Upper lobe of left lung (tissue), 6 donors: ENCODE measurements at regions not wholly inside any gene's neighbourhood (a gene's known extent, or its start where the extent isn't known, plus 50 kb on each side); places are given as distances from the start of the nearest gene placed in this dataset.

ENCODE experiments used
- ATAC-seq, 2 donors: fragments of 200-7000 bp; cut with Tn5 transposase; one replicate each; pipeline ENCODE4 v1.9.1; 2022; ENCODE audit warnings: mild to moderate bottlenecking in 2 of 2, moderate library complexity in 2 of 2; ENCODE audit not compliant: low FRiP score in 2 of 2
- DNase-seq, 2 donors: peaks; one replicate each; pipeline ENCODE4 v3.0.0-alpha.2; 2019 to 2020
- H3K27ac ChIP-seq, 4 donors: fragments of 200-600 bp; sonication (generic); one replicate each; pipeline ENCODE4 v1.5.1; 2016 to 2019
- H3K27me3 ChIP-seq, 4 donors: fragments of 200-600 bp; sonication (generic); one replicate each; pipeline ENCODE4 v1.5.1; 2017 to 2019
- H3K36me3 ChIP-seq, 4 donors: fragments of 200-600 bp; sonication (generic); one replicate each; pipeline ENCODE4 v1.5.1; 2016 to 2019
- H3K4me1 ChIP-seq, 4 donors: fragments of 200-600 bp; sonication (generic); one replicate each; pipeline ENCODE4 v1.5.1; 2018 to 2019
- H3K4me3 ChIP-seq, 4 donors: fragments of 200-600 bp; sonication (generic); one replicate each; pipeline ENCODE4 v1.5.1; 2017 to 2019; ENCODE audit warnings: mild to moderate bottlenecking in 2 of 4, moderate library complexity in 1 of 4
- H3K9me3 ChIP-seq, 4 donors: fragments of 200-600 bp; sonication (generic); one replicate each; pipeline ENCODE4 v1.5.1; 2018 to 2019
- CTCF ChIP-seq, 6 experiments: fragments of 450-650 bp in 4 of 6; fragments of 200-600 bp in 2 of 6; sonication (generic) in 2 of 6; IDR thresholded peaks; one replicate each; pipeline ENCODE4 v1.5.1; 2016 to 2019; ENCODE audit warnings: antibody characterized with exemption in 6 of 6
- EP300 ChIP-seq, 4 donors: sonication (generic); formaldehyde crosslinking; IDR thresholded peaks; one replicate each; pipeline ENCODE4 v1.5.1; 2017; ENCODE audit warnings: antibody characterized with exemption in 4 of 4, control low read depth in 2 of 4
- POLR2A ChIP-seq, 4 donors: fragments of 450-650 bp; IDR thresholded peaks; one replicate each; pipeline ENCODE4 v1.5.1; 2016 to 2017; ENCODE audit warnings: antibody characterized with exemption in 4 of 4, mild to moderate bottlenecking in 2 of 4
- POLR2AphosphoS5 ChIP-seq, 2 donors: sonication (generic); formaldehyde crosslinking; IDR thresholded peaks; one replicate each; pipeline ENCODE4 v1.5.1; 2017; ENCODE audit warnings: antibody characterized with exemption in 2 of 2
- whole genome bisulfite sequencing, 2 donors: methylation state at CpG; one replicate each; pipeline ENCODE4 v1.1.5; 2017 to 2018; 5-methylcytosine and 5-hydroxymethylcytosine counted together
- donor health status: DM: no; HTN: no; CAD: no; lungs with moderate emphysema.
- donor health status: DM: no; HTN: yes; CAD: no; lungs with severe emphysema.

- Histone ChIP-seq H3K27ac (no peak overlapping the region), H3K36me3 (no peaks in the 10 kb centered on the region), H3K27me3 (no peaks in the 10 kb centered on the region), H3K9me3 (no peaks in the 10 kb centered on the region), H3K4me3 (no peak overlapping the region), H3K4me1 (no peaks in the 10 kb centered on the region)
- DNase-seq = no peak
- no peak for TF ChIP-seq POLR2AphosphoS5 (IDR thresholded peaks at IDR 0.05)
- TF ChIP-seq POLR2A (IDR thresholded peaks at IDR 0.05) = no peak
- no peak for TF ChIP-seq CTCF (IDR thresholded peaks at IDR 0.05)
- no peak for TF ChIP-seq EP300 (IDR thresholded peaks at IDR 0.05)
- ATAC-seq = no peak
Observed at GRCh38 chr7:110564246-110564645, 526.7 kb upstream of the LRRN3 start.

GRCh38 chr7:110568388-110568787 is 522.5 kb upstream of the LRRN3 start:
- no peak for TF ChIP-seq EP300 (IDR thresholded peaks at IDR 0.05)
- Histone ChIP-seq H3K4me3 (no peak overlapping the region), H3K36me3 (no peaks in the 10 kb centered on the region), H3K9me3 (no peaks in the 10 kb centered on the region), H3K27ac (no peak overlapping the region), H3K4me1 (no peaks in the 10 kb centered on the region), H3K27me3 (no peaks in the 10 kb centered on the region)
- WGBS, 2 donors = 80 to 85% methylated on average over 3 of the region's 3 CpGs
- ATAC-seq (no peak), DNase-seq (no peak)

GRCh38 chr7:110568932-110569331 is 522.0 kb upstream of the LRRN3 start:
- TF ChIP-seq POLR2A (IDR thresholded peaks at IDR 0.05) = no peak
- TF ChIP-seq EP300 (IDR thresholded peaks at IDR 0.05) = no peak
- TF ChIP-seq POLR2AphosphoS5 (IDR thresholded peaks at IDR 0.05) = no peak
- TF ChIP-seq CTCF (IDR thresholded peaks at IDR 0.05) = no peak
- no peak for ATAC-seq
- 87 to 88% methylated on average over 6 of the region's 6 CpGs for WGBS, 2 donors

GRCh38 chr7:110569486-110570205 is 521.3 kb upstream of the LRRN3 start:
- no peaks in the 10 kb centered on the region for H3K27me3 ChIP-seq
- ATAC-seq = no peak
- WGBS, 2 donors = 67 to 76% methylated on average over 6 of the region's 6 CpGs
- TF ChIP-seq POLR2A (IDR thresholded peaks at IDR 0.05) (no peak), EP300 (IDR thresholded peaks at IDR 0.05) (no peak), CTCF (IDR thresholded peaks at IDR 0.05) (no peak)
- no peaks in the 10 kb centered on the region for H3K36me3 ChIP-seq
- H3K4me3 ChIP-seq = no peak overlapping the region
- H3K27ac ChIP-seq = no peak overlapping the region
- no peak for DNase-seq
- no peaks in the 10 kb centered on the region for H3K9me3 ChIP-seq
- H3K4me1 ChIP-seq = no peaks in the 10 kb centered on the region

More at GRCh38 chr7:110568932-110569331, 522.0 kb upstream of the LRRN3 start:
- Histone ChIP-seq H3K9me3 (no peaks in the 10 kb centered on the region), H3K4me3 (no peak overlapping the region), H3K36me3 (no peaks in the 10 kb centered on the region), H3K27me3 (no peaks in the 10 kb centered on the region), H3K27ac (no peak overlapping the region), H3K4me1 (no peaks in the 10 kb centered on the region)
- DNase-seq = no peak

GRCh38 chr7:110573862-110574528 is 516.9 kb upstream of the LRRN3 start:
- no peaks in the 10 kb centered on the region for H3K36me3 ChIP-seq
- WGBS, 2 donors = 73 to 81% methylated on average over 6 of the region's 6 CpGs
- no peaks in the 10 kb centered on the region for H3K9me3 ChIP-seq
- no peak for TF ChIP-seq EP300 (IDR thresholded peaks at IDR 0.05)
- H3K27ac ChIP-seq = no peak overlapping the region
- no peaks in the 10 kb centered on the region for H3K27me3 ChIP-seq
- H3K4me3 ChIP-seq = no peak overlapping the region
- H3K4me1 ChIP-seq = no peaks in the 10 kb centered on the region
- no peak for DNase-seq
- no peak for ATAC-seq

- TF ChIP-seq POLR2A (IDR thresholded peaks at IDR 0.05) = no peak
- no peak for TF ChIP-seq EP300 (IDR thresholded peaks at IDR 0.05)
- TF ChIP-seq CTCF (IDR thresholded peaks at IDR 0.05) = no peak
- no peak for TF ChIP-seq POLR2AphosphoS5 (IDR thresholded peaks at IDR 0.05)
- no peak for ATAC-seq
- no peak for DNase-seq
- no peaks in the 10 kb centered on the region for H3K36me3 ChIP-seq
- H3K27me3 ChIP-seq = no peaks in the 10 kb centered on the region
- H3K4me3 ChIP-seq = no peak overlapping the region
- no peaks in the 10 kb centered on the region for H3K4me1 ChIP-seq
- no peak overlapping the region for H3K27ac ChIP-seq
- H3K9me3 ChIP-seq = no peaks in the 10 kb centered on the region
Observed at GRCh38 chr7:110587294-110587693, 503.6 kb upstream of the LRRN3 start.
